Panc1 (cell line): ENCODE measurements at regions not wholly inside any gene's neighbourhood (a gene's known extent, or its start where the extent isn't known, plus 50 kb on each side); places are given as distances from the start of the nearest gene placed in this dataset.

Source experiments
- CTCF ChIP-seq: fragments of 450-650 bp; IDR thresholded peaks from 2 replicates; pipeline ENCODE4 v1.5.1; 2017; ENCODE audit warnings: mild to moderate bottlenecking
- REST ChIP-seq, 2 experiments: IDR thresholded peaks; 2 replicates each; pipeline ENCODE4 v1.6.1; 2011 to 2012; ENCODE audit warnings: low read depth in 2 of 2, control low read depth in 1 of 2, low read length in 1 of 2, mild to moderate bottlenecking in 1 of 2, moderate library complexity in 1 of 2; ENCODE audit not compliant: insufficient read depth in 1 of 2
- SIN3A ChIP-seq: IDR thresholded peaks from 2 replicates; pipeline ENCODE4 v1.6.1; 2012; ENCODE audit warnings: low read depth, mild to moderate bottlenecking, low read length, moderate library complexity, borderline replicate concordance; ENCODE audit not compliant: insufficient read depth

GRCh38 chr2:48059975-48060374, 153.7 kb upstream of the FBXO11 start:
- TF ChIP-seq CTCF (no peak), REST (IDR thresholded peaks at IDR 0.05; ENCODE audit: insufficient read depth in 1 of 2, low read depth in 2 of 2, low read length in 1 of 2) (no peak), SIN3A (no peak)
